ENCODE measurements at regions not wholly inside any gene's neighbourhood (a gene's known extent, or its start where the extent isn't known, plus 50 kb on each side); places are given as distances from the start of the nearest gene placed in this dataset.

DNA sequence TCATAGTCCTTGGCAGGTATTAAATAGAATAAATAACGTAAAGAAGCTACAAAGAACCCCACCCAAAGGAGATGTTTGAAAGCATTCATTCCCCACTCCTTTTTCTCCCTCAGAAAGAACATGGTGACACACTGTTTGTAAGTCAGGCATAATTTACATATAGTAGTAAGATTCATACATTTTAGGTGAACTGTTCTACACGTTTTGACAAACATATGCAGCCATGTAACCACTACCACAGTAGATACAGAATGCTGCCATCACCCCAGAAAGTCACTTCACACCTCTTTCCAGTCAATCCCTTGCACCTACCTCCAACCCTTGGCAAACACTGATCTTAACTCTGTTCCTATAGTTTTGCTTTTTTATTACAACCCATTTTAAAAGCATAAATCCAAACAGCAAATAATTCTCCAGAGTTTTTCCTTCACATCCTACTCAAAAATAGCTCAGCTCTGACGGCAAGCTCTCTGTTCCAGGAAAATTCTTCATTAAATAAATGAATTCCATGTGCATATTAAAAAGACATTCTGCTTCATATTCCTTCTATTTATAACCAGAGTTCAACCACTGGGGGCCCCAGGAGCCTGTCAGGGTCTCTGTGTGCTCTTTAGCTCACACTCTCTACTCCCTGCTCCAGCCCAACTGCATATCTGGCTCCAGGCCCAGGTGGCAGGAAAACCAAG is 258.8 kb downstream of the PLPP3 start:
- TF ChIP-seq, protein P1, sequence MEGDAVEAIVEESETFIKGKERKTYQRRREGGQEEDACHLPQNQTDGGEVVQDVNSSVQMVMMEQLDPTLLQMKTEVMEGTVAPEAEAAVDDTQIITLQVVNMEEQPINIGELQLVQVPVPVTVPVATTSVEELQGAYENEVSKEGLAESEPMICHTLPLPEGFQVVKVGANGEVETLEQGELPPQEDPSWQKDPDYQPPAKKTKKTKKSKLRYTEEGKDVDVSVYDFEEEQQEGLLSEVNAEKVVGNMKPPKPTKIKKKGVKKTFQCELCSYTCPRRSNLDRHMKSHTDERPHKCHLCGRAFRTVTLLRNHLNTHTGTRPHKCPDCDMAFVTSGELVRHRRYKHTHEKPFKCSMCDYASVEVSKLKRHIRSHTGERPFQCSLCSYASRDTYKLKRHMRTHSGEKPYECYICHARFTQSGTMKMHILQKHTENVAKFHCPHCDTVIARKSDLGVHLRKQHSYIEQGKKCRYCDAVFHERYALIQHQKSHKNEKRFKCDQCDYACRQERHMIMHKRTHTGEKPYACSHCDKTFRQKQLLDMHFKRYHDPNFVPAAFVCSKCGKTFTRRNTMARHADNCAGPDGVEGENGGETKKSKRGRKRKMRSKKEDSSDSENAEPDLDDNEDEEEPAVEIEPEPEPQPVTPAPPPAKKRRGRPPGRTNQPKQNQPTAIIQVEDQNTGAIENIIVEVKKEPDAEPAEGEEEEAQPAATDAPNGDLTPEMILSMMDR (IDR thresholded peaks at IDR 0.05; ENCODE audit: insufficient read depth, low read length) = no peak
- TF ChIP-seq POLR2AphosphoS5 (IDR thresholded peaks at IDR 0.05; ENCODE audit: low read depth) = no peak
- no peak for TF ChIP-seq GABPA (IDR thresholded peaks at IDR 0.05; ENCODE audit: low read depth)
- no peak for TF ChIP-seq SPI1 (IDR thresholded peaks at IDR 0.05; ENCODE audit: borderline replicate concordance, low read depth)
